Endodermal cell (in vitro differentiated cells): ENCODE measurements at regions not wholly inside any gene's neighbourhood (a gene's known extent, or its start where the extent isn't known, plus 50 kb on each side); places are given as distances from the start of the nearest gene placed in this dataset.

Experiments used
- DNase-seq: peaks from one replicate; pipeline ENCODE4 v3.0.0-alpha.2; 2017
- H3K27ac ChIP-seq: 2 replicates; pipeline ENCODE4 v1.5.1; 2013; ENCODE audit warnings: mild to moderate bottlenecking, low read depth, low read length, moderate library complexity
- H3K27me3 ChIP-seq: 2 replicates; pipeline ENCODE4 v1.6.1; 2013; ENCODE audit warnings: mild to moderate bottlenecking, low read length, moderate library complexity; ENCODE audit not compliant: insufficient read depth, control insufficient read depth, poor library complexity, severe bottlenecking
- H3K36me3 ChIP-seq: 2 replicates; pipeline ENCODE4 v1.7.0; 2013; ENCODE audit warnings: mild to moderate bottlenecking, low read length, moderate library complexity; ENCODE audit not compliant: control insufficient read depth, insufficient read depth
- H3K4me1 ChIP-seq: one replicate; pipeline ENCODE4 v1.7.0; 2013; ENCODE audit warnings: low read length; ENCODE audit not compliant: control insufficient read depth, insufficient read depth
- H3K4me3 ChIP-seq: 2 replicates; pipeline ENCODE4 v1.5.1; 2013; ENCODE audit warnings: mild to moderate bottlenecking, low read length, moderate library complexity
- H3K9ac ChIP-seq: 2 replicates; pipeline ENCODE4 v1.6.1; 2013; ENCODE audit warnings: mild to moderate bottlenecking, low read length, moderate library complexity; ENCODE audit not compliant: poor library complexity, severe bottlenecking; ENCODE audit errors: extremely low read depth
- H3K9me3 ChIP-seq: 2 replicates; pipeline ENCODE4 v1.6.1; 2013; ENCODE audit warnings: mild to moderate bottlenecking, low read length, moderate library complexity; ENCODE audit not compliant: control insufficient read depth
- H3K27ac Mint-ChIP-seq: 2 replicates; pipeline ENCODE4 v1.8.0; 2020; ENCODE audit warnings: mixed read lengths
- H3K27me3 Mint-ChIP-seq: 2 replicates; pipeline ENCODE4 v1.8.0; 2021; ENCODE audit warnings: mild to moderate bottlenecking, mixed read lengths; ENCODE audit not compliant: insufficient read depth
- H3K36me3 Mint-ChIP-seq: 2 replicates; pipeline ENCODE4 v1.8.0; 2020; ENCODE audit warnings: low read depth, mixed read lengths
- H3K4me1 Mint-ChIP-seq: 2 replicates; pipeline ENCODE4 v1.8.0; 2020; ENCODE audit warnings: mixed read lengths
- H3K4me3 Mint-ChIP-seq: 2 replicates; pipeline ENCODE4 v1.8.0; 2020; ENCODE audit warnings: mild to moderate bottlenecking, moderate library complexity, mixed read lengths
- H3K9me3 Mint-ChIP-seq: 2 replicates; pipeline ENCODE4 v1.8.0; 2020; ENCODE audit warnings: mild to moderate bottlenecking, mixed read lengths
- CTCF ChIP-seq: fragments of 200-600 bp; sonication (generic); conservative IDR thresholded peaks from 2 replicates; pipeline ENCODE4 v1.5.0; 2021; ENCODE audit warnings: antibody characterized with exemption, mild to moderate bottlenecking
- WGBS, 2 experiments: methylation state at CpG; one replicate each; pipeline versions ENCODE4 v1.1.5 to v1.1.7; 2013; ENCODE audit warnings: missing lambda C conversion rate in 2 of 2, mixed read lengths in 1 of 2; ENCODE audit not compliant: insufficient coverage in 1 of 2, insufficient read length in 1 of 2; 5-methylcytosine and 5-hydroxymethylcytosine counted together

GRCh38 chr15:54808321-54808720, 388.4 kb downstream of the RSL24D1 start:
- DNase-seq, result no peak
- Histone ChIP-seq H3K27me3 (no peaks in the 10 kb centered on the region), H3K9me3 (no peaks in the 10 kb centered on the region), H3K4me3 (no peak overlapping the region), H3K9ac (no peak overlapping the region), H3K4me1 (no peaks in the 10 kb centered on the region), H3K36me3 (no peaks in the 10 kb centered on the region), H3K27ac (no peak overlapping the region)
- Mint-ChIP-seq H3K4me3 (no peak overlapping the region), H3K9me3 (no peaks in the 10 kb centered on the region), H3K27me3 (no peaks in the 10 kb centered on the region), H3K36me3 (no peaks in the 10 kb centered on the region), H3K27ac (no peak overlapping the region), H3K4me1 (peaks cover 7% of the 10 kb centered on the region)
- TF ChIP-seq CTCF, result no peak
- whole genome bisulfite sequencing, 2 experiments, result 82 to 97% methylated on average over 3 of the region's 3 CpGs

GRCh38 chr15:54803987-54804386, 392.8 kb downstream of the RSL24D1 start:
- TF ChIP-seq CTCF, result no peak
- Histone ChIP-seq H3K9ac (no peak overlapping the region), H3K4me3 (no peak overlapping the region), H3K36me3 (no peaks in the 10 kb centered on the region), H3K27me3 (no peaks in the 10 kb centered on the region), H3K27ac (no peak overlapping the region), H3K4me1 (no peaks in the 10 kb centered on the region), H3K9me3 (no peaks in the 10 kb centered on the region)
- Mint-ChIP-seq H3K27ac (no peak overlapping the region), H3K4me3 (no peak overlapping the region), H3K27me3 (no peaks in the 10 kb centered on the region), H3K36me3 (no peaks in the 10 kb centered on the region), H3K4me1 (no peaks in the 10 kb centered on the region), H3K9me3 (no peaks in the 10 kb centered on the region)
- 90% methylated on average over 1 of the region's 1 CpG; no CpG with 5 or more reads in 1 of the 2 experiments for WGBS, 2 experiments
- DNase-seq, result no peak

- H3K27me3 ChIP-seq, result no peaks in the 10 kb centered on the region
- no peak overlapping the region for H3K27ac ChIP-seq
- TF ChIP-seq CTCF, result no peak
- WGBS, 2 experiments, result 90 to 91% methylated on average over 1 to 2 of the region's 4 CpGs
- no peaks in the 10 kb centered on the region for H3K36me3 ChIP-seq
- no peak overlapping the region for H3K4me3 ChIP-seq
- Mint-ChIP-seq H3K9me3 (no peaks in the 10 kb centered on the region), H3K4me1 (no peaks in the 10 kb centered on the region), H3K27ac (no peak overlapping the region), H3K4me3 (no peak overlapping the region), H3K27me3 (no peaks in the 10 kb centered on the region), H3K36me3 (no peaks in the 10 kb centered on the region)
- H3K9me3 ChIP-seq, result no peaks in the 10 kb centered on the region
- no peak for DNase-seq
- H3K4me1 ChIP-seq, result no peaks in the 10 kb centered on the region
- no peak overlapping the region for H3K9ac ChIP-seq
These were observed 393.5 kb downstream of the RSL24D1 start for GRCh38 chr15:54803134-54803808.
